Gastrocnemius medialis (tissue), 4 donors: ENCODE measurements at regions not wholly inside any gene's neighbourhood (a gene's known extent, or its start where the extent isn't known, plus 50 kb on each side); places are given as distances from the start of the nearest gene placed in this dataset.

Experiments used
- POLR2A ChIP-seq, 2 donors: fragments of 450-650 bp; IDR thresholded peaks; one replicate each; pipeline ENCODE4 v1.6.1; 2017; ENCODE audit warnings: antibody characterized with exemption in 2 of 2, mild to moderate bottlenecking in 2 of 2, moderate library complexity in 2 of 2
- TF ChIP-seq, protein P1 (sequence below), 5 experiments: fragments of 450-650 bp in 3 of 5; fragments of 200-600 bp in 2 of 5; sonication (generic) in 2 of 5; IDR thresholded peaks in 4 of 5; conservative IDR thresholded peaks in 1 of 5; 1 replicate in 4 of 5; 2 replicates in 1 of 5; pipeline ENCODE4 v1.5.1; 2016 to 2019; ENCODE audit warnings: antibody characterized with exemption in 5 of 5, mild to moderate bottlenecking in 3 of 5, moderate library complexity in 3 of 5

DNA sequence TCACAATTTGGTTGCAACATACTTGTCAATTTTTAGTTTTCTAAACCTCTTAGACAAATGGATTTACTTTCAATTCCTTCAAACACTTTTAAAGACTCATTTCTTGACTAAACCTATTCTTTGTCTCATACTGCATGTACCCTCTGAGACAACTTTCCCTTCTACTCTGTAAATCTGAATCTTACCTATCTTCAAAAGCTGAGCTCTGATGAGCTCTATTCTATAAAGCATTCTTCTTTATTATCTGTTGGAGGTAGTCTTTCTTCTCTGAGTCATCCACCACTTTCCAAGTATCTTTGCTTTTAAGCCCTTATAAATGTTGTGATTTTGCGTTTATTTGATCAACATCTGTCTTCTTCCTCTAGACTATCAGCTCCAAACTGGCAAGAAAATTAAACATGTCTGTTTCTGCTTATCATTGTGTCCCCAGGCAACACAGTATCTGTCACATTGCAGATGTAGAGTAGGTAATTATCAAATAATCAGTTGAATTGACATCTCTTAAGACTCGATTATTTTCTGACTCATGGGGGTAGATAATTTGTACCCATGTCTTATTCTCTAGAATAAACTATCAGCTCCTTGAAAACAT, 265.6 kb upstream of the FAR2 start:
- TF ChIP-seq, protein P1, sequence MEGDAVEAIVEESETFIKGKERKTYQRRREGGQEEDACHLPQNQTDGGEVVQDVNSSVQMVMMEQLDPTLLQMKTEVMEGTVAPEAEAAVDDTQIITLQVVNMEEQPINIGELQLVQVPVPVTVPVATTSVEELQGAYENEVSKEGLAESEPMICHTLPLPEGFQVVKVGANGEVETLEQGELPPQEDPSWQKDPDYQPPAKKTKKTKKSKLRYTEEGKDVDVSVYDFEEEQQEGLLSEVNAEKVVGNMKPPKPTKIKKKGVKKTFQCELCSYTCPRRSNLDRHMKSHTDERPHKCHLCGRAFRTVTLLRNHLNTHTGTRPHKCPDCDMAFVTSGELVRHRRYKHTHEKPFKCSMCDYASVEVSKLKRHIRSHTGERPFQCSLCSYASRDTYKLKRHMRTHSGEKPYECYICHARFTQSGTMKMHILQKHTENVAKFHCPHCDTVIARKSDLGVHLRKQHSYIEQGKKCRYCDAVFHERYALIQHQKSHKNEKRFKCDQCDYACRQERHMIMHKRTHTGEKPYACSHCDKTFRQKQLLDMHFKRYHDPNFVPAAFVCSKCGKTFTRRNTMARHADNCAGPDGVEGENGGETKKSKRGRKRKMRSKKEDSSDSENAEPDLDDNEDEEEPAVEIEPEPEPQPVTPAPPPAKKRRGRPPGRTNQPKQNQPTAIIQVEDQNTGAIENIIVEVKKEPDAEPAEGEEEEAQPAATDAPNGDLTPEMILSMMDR (IDR thresholded peaks at IDR 0.05 in 4 of 5, conservative IDR thresholded peaks at IDR 0.05 in 1 of 5) = no peak
- TF ChIP-seq POLR2A (IDR thresholded peaks at IDR 0.05) = no peak
